DMS53 treated with DMSO at 0.1 percent for 48 hours (cell line): ENCODE measurements at regions not wholly inside any gene's neighbourhood (a gene's known extent, or its start where the extent isn't known, plus 50 kb on each side); places are given as distances from the start of the nearest gene placed in this dataset.

Experiments used
- DNase-seq: peaks from one replicate; lab custom pipeline; 2025; ENCODE audit not compliant: unreplicated experiment; lab: John Stamatoyannopoulos, UW

- no peak for DNase-seq
These were observed 216.0 kb upstream of the MCTP2 start for GRCh38 chr15:94015324-94015723.

- DNase-seq: no peak
These were observed 223.0 kb upstream of the MCTP2 start for GRCh38 chr15:94008104-94009074.

GRCh38 chr15:94004697-94005096 lies 226.7 kb upstream of the MCTP2 start:
- DNase-seq: no peak

- DNase-seq: no peak
These were observed 229.3 kb upstream of the MCTP2 start for GRCh38 chr15:94002041-94002440.

- DNase-seq: no peak
These were observed 230.0 kb upstream of the MCTP2 start for GRCh38 chr15:94001255-94001801.

- no peak for DNase-seq
These were observed 230.8 kb upstream of the MCTP2 start for GRCh38 chr15:94000606-94001005.

GRCh38 chr15:93997071-93997658 lies 234.2 kb upstream of the MCTP2 start:
- peak; percentile 26 for DNase-seq

GRCh38 chr15:93989440-93989998 lies 241.8 kb upstream of the MCTP2 start:
- no peak for DNase-seq

GRCh38 chr15:93987068-93987467 lies 244.3 kb upstream of the MCTP2 start:
- DNase-seq: no peak

GRCh38 chr15:93986400-93986984 lies 244.9 kb upstream of the MCTP2 start:
- no peak for DNase-seq

- no peak for DNase-seq
These were observed 245.4 kb upstream of the MCTP2 start for GRCh38 chr15:93985925-93986324.

GRCh38 chr15:93985176-93985575 lies 246.2 kb upstream of the MCTP2 start:
- DNase-seq: no peak

GRCh38 chr15:93983526-93983925 lies 247.8 kb upstream of the MCTP2 start:
- DNase-seq: no peak

- no peak for DNase-seq
These were observed 249.1 kb upstream of the MCTP2 start for GRCh38 chr15:93982226-93982727.

- no peak for DNase-seq
These were observed 249.7 kb upstream of the MCTP2 start for GRCh38 chr15:93981706-93982105.

GRCh38 chr15:93980261-93980911 lies 251.0 kb upstream of the MCTP2 start:
- DNase-seq: no peak

- peak; percentile 54 for DNase-seq
These were observed 256.4 kb upstream of the MCTP2 start for GRCh38 chr15:93974804-93975481.

GRCh38 chr15:93973287-93973686 lies 258.1 kb upstream of the MCTP2 start:
- no peak for DNase-seq

GRCh38 chr15:93968773-93969172 lies 262.6 kb upstream of the MCTP2 start:
- DNase-seq: no peak

GRCh38 chr15:93965304-93965908 lies 266.0 kb upstream of the MCTP2 start:
- DNase-seq: no peak
